ENCODE measurements at regions not wholly inside any gene's neighbourhood (a gene's known extent, or its start where the extent isn't known, plus 50 kb on each side); places are given as distances from the start of the nearest gene placed in this dataset.
"Not testable (repeated sequence)": the region's sequence is repeated elsewhere in the genome, so short reads cannot be mapped to it uniquely, and the experiment has no call there.

DNA sequence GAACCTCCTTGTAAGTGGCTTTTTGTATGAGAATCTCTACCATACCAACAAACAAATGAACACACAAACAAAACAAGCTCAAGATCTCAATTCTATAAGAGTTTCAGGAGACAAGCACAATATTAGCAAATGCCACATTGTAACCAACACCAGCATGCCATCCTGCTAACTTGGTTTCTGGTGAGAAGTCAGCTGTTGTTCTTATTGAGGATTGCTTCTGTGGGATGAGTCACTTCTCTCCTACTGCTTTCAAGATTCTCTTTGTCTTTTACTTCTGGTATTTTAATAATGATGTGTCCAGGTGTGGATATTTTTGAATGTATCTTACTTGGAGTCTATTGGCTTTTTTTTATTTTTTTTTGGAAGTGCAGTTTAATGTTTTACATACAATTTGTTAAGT is 131.7 kb downstream of the BCL2L11 start:
- peak; percentile 9 for DNase-seq

DNA sequence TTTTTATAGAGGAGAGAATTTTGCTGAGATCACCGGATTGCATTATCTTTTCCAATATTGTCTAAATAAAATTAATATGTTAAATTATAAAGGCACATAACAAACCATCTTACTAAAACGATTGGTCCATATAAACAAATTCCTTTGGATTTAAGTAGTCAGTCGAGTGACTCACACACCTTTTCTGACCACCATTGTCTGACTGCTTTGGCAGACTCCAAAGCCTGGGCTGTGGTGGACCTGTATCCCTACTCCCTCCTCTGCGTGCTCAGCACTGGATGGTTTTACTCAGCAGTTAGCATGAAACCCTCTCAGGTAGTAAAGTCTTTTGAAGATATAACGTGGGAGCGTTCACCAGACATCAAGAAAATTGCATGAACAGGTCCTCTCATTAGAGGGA is 134.2 kb downstream of the BCL2L11 start:
- not testable (repeated sequence) for DNase-seq

DNA sequence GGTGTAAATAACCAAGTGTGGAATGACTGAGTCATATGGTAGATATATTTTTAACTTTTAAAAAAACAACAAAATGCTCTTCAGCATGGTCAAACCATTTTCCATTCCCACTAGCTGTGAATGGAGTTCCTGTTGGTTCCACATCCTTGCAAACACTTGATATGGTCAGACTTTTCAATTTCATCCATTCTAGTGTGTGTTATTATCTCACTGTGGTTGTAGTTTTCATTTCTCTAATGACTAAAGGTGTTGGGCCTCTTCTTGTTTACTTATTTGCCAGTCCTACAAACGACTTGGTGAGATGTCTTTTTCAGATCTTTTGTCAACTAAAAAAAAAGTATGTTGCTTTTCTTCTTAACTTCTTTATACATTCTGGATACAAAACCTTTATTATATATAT is 135.9 kb downstream of the BCL2L11 start:
- DNase-seq, result not testable (repeated sequence)

DNA sequence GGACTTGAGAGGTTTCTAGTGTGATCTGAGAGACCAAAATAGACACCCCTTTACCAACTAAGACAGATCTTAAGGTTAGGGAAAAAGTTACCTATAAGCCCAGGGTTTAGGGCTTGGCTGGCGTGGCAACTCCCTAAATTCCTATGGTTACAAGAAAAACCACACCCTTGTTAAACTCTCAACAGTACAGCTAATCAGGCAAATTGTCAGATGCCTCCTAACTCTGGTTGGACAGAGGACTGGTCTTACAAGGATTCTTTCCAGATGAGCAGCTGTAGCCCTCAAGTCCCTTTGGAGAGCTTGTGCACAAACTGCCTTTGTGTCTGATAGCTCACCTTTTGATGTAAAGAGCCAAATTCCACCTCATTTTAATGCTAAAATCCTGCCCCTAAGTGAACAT is 136.9 kb downstream of the BCL2L11 start:
- DNase-seq, result not testable (repeated sequence)

DNA sequence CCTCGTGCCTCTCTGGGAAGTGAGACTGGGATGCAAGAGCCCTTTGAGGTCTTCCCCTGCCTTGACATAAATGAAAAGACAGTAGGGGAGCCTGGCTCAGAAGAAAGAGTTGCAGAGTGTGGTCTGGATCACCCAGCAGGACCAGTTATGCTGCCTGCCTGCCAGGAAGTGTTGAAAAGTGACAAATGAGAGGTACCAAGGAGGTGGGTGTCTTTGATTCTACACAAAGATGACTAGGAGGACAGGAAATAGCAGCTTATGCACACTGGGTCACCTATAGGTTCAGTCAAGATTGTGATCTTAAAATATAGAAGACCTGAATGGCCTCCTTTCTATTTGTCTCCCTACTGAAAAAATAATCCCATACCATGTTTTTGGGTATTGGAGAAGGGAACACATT is 137.6 kb downstream of the BCL2L11 start:
- DNase-seq, result not testable (repeated sequence)

DNA sequence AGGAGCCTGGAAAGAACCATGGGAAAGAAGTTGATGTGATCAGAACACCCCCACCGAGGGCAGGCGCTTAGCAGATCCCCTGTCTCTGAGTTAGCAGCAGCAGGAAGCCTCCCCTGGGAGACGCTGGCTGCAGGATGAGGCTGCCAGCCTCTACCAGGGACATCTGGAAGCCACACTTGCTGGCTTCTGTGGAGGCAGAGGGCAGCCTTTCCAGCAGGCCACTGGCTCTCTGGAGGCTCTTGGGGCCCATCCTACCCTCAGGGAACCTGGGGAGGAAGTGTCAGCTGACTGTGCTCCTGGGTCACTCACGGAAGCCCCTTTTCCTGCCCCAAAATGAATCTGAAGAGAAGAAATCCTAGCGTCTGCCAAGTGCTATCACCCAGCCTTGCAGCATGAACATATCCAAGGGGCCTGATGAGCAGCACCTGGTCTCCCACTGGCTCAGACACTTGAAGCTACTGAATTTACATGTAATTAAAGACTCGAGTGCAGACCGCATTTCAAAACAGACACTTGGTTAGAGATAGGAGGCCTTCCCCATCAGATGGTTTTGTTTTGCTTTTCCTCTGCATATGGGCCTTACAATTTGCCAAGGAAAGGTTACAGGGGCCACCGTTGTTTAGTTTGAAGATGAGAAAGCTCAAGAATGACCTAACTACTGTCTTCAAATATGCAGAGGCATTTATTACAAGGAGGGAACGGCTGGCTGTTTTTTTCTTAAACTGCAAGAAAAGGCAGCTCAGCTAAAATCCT is 142.1 kb downstream of the BCL2L11 start:
- DNase-seq, result not testable (repeated sequence)

DNA sequence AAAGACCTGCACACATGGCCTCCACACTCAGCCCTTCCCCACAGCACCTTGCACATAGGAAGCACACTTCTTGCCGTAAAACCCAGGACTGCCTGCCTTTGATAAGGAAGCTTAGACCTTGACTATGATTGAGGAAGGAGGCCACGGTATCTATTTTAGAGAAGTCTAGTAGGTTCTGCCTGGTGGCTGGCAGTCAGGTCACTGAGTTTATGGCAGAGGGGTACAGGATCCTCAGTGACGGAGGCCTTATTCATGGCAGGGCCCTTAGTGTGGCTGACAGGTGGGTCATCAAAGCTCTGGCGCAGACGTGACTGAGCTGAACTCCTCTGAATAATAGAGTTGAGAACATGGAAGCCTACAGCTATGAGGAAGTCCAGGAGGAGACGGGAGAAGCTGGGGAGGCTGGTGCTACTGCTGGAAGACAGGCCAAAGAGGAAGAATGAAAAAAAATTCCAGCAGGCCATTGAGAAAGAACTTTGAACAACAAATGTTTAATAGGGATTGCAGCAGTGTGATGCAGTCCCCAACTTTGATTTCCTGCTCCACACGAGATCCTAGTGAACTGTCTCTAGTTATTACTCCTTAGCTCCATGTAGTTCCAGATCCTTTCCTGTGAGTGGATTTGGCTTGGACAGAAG is 142.8 kb downstream of the BCL2L11 start:
- not testable (repeated sequence) for DNase-seq

DNA sequence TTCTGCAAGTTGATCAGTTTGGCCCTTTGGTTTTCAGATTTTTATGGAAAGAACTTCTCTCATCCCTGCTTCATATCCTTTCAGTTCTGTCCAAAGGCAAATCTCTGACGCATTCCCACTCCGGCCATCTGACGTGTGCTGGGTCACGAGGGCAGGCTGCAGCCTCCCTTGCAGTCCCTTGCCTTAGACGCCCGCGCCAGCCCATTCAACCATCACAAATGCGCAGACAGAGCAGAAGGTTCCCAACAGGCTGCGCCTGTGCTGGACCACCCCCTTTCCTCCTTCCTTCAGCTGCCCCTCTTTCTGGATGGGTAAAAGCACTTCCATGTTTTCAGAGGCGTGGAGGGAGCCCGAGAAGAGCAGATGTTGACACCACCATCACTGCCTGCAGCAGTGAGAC is 144.2 kb downstream of the BCL2L11 start:
- DNase-seq, result not testable (repeated sequence)

DNA sequence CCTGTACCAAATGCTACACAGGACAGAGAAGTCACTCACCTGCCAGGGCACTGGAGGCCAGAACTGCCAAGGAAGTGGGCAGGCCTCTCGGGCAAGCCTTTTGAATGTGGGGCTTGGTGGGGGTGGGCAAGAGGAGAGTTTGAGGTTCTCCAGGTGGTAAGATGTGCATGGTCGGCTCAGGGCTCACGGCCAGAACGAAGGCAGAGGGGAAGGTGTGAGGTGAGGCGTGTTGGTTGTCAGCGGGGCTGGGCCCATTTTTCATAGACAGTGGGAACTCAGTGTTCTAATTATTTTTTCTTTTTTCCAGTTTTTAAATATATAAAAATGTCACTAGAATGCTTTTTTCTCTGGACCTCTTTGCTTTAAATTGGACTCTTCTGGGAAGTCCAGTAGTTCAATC is 145.8 kb downstream of the BCL2L11 start:
- DNase-seq, result not testable (repeated sequence)

DNA sequence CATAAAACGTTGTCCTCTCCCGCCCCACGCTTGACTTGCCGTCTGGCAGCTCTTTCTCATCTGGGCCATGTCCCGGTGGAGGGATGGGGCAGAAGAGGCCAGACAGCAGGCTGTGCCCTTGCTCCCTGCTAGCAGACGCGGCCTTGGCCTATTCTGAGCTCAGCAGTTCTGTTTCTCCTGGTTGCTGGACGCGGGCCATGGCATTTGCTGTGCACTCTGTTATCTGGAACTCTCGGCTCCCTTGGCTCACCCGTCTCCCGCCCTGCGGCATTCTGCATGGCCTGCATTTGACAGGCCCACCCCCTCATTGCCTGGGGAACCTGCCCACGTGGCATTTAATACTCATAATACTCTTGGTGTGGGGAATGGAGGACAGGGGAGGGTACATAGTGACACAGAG is 146.3 kb downstream of the BCL2L11 start:
- not testable (repeated sequence) for DNase-seq

DNA sequence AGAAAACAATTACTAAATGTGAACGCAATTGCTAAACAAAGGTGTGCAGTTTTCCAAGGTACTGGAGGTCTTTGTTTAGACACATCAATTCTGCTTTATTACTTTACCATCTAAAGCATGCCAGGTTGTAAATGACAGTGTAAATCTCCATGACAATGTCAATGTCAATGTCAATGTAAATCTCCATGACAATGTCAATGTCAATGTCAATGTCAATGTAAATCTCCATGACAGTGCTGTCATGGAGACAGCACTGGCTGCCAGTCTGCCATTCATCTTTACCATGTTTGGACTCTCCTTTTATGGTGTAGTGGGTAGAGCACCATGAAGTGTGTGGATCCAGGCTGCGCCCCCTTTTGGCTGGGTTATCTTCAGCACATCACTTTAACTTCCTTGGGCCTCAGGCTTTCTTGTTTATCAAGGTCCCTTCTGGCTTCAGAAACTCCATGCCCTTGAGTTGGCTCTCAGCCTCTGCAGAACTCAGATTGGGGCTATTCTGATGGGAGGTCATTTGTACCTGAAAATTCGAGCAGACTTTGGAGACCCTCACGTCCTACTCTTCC is 149.1 kb downstream of the BCL2L11 start:
- not testable (repeated sequence) for DNase-seq

DNA sequence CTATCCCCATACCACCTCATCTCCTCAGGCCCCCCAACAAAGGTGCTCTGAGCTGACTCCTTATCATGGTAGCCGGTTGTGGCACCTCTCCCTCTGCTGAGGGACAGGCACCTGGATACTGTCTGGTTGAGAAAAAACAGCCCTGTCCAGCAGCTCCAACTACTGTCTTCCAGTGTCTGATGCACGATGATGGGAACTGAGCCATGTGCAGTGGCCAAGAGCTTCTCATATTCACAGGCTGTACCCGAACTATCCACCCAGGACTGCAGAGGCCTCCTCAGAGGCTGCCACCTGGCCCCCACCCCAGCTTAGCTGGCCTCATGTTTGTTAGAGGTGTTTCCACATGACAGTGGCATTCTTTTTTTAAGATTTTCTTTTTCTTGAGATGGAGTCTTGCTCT is 149.9 kb downstream of the BCL2L11 start:
- DNase-seq, result not testable (repeated sequence)

DNA sequence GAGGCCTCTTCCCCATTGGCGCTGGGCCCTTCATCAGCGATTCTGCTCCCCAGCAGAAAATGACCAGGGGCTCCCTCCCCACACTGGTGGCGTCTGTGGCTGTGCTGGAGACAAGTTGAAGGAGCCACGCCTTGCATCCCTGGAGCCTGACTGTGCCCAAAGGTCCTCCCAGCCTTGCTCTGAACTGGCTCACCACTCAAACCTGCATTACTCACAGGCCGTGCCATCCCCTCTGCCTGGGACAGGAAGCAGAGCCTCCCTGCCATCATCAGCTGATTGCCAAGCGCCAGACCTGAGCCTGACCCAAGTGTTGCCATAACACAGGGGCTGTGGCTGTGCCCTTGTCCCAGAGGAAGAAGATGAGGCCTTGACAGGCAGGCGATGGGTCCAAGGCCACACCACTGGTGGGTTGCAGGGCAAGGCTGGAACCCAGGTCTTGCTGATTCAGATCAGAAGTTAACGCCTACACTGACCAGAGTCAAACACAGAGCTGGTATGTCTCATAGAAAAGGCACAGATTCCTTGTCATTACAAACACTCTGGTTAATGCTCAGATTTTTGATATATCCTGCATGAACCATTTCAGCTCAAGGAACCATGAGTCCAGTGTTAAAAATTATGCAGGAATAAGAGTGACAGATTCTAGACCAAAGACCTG is 151.1 kb downstream of the BCL2L11 start:
- DNase-seq, result not testable (repeated sequence)

DNA sequence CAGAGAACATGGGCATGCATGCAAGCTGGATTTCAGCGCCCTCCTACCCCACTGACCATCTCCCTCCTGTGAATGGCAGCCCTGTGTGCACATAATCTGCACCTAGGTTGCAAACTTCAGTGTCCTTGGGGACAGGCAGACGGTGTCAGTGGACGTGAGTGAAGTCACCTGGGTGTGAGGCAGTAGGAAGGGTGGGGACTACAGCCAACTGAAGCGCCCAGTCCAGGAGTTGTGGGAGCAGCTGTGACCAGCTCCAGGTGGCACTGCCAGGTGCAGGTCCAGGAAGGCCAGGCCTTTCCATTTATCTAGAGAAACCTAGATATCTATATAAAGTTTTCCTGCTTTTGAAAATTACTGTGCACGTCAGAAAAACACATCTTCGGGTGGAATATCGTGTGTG is 152.3 kb downstream of the BCL2L11 start:
- not testable (repeated sequence) for DNase-seq

DNA sequence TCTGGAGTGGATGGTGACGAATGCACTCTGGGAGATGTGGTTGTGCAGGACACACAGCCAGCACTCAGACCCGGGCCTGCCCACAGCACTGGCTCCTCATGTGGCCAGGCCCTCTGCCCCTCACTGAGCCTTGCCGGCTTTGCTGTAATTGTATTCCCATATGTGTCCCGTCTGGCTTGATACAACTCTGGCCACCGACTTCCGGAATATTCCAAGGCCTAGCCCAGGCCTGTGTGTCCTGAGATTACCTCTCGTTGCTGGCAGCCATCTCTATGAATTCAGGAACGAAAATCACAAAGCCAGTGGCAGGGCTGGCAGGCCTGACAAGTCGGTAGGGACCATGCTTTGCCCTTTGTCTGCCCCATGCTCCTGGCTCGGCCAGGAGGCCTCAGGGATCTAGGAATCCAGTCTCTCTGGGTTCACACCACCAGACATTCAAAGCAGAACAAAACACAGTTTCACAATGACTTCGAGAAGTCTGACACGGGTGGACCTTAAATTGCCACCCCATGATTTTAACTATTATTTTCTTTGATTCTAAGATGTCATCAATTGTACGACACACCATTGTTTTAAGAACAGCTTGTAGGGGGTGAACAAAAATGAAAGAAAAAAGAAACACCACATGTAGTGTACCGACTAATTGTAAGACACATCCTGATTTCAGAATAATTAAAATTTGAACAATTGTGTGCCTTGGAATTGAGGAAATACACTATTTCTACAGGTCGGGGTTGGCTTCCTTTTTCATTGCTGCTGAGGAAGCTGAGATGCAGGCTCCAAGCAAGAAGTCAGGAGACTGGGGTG is 154.5 kb downstream of the BCL2L11 start:
- not testable (repeated sequence) for DNase-seq

DNA sequence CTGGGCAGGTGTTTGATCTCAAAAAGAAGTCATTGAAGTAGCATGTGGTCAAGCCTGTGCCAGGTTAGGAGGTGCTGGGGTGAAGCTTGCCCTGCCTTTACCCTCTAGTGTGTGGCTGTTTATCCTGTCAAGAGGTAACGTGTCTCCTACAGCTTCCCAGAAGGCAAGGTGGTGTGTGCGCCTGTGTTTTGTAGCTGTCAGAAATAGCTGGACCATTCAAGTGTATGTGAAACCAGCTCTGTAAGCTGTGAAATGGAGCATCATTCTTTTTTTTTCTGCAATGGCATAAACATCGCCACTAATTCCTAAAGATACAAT is 155.1 kb downstream of the BCL2L11 start:
- not testable (repeated sequence) for DNase-seq

DNA sequence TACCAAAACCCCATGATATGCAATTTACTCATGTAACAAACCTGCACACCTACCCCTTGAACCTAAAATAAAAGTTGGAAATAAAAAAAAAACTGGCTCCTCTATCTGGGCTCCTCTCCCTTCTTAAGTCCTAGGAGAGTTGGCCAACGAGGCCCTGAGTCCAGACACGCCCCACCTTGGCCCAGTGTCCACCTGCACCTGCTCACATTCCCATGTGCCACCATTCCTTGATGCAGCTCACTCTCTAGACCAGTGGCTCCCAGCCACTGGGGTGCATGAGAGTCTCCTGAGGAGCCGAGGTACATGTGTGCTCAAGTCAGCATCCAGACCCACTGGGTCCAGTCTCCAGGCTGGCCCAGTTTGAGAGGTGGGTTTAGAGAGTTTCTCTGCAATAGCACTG is 157.4 kb downstream of the BCL2L11 start:
- not testable (repeated sequence) for DNase-seq

DNA sequence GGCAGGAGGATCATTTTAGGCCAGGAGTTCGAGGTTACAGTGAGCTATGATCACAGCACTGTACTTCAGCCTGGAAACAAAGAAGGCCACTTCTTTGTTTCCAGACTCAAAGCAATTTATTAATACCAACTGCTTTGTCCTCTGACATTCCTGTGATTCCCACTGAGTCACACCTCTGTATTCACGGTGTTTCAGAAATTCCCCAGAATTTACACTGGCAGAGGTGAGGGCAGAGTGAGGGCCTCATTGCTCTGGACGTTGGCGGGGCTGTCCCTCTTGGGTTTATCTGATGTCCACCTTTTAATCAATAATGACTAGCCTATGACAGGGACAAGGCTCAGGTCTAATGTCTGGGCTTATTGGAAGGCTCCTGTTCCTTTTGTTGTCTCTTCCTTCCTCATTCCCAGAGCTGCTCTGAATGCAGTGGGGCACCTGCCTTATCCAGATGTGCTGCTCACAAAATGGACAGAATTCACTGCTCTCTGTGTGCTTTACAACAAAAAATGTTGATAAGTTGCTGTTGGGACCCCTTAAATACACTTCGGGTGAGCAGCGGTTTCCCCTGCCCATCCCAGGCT is 160.1 kb downstream of the BCL2L11 start:
- DNase-seq, result not testable (repeated sequence)

DNA sequence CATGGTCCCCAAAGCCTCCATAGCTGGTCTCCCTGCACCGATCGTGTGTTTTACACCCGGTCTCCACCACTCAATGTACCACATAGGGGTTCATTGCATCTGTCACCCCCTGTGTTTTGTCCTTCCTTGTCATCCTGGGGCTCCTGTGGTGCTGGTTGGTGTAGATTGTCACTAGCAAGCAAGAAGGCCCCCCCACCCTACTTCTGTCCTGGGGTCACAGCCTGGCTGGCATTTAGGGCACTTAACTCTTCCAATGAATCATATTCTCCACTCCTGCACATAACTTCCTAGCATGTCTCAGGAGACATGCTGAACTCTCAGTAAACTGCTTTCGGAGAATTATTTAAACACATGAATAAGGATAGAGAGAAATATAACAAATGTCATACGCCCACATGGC is 161.4 kb downstream of the BCL2L11 start:
- DNase-seq, result not testable (repeated sequence)

DNA sequence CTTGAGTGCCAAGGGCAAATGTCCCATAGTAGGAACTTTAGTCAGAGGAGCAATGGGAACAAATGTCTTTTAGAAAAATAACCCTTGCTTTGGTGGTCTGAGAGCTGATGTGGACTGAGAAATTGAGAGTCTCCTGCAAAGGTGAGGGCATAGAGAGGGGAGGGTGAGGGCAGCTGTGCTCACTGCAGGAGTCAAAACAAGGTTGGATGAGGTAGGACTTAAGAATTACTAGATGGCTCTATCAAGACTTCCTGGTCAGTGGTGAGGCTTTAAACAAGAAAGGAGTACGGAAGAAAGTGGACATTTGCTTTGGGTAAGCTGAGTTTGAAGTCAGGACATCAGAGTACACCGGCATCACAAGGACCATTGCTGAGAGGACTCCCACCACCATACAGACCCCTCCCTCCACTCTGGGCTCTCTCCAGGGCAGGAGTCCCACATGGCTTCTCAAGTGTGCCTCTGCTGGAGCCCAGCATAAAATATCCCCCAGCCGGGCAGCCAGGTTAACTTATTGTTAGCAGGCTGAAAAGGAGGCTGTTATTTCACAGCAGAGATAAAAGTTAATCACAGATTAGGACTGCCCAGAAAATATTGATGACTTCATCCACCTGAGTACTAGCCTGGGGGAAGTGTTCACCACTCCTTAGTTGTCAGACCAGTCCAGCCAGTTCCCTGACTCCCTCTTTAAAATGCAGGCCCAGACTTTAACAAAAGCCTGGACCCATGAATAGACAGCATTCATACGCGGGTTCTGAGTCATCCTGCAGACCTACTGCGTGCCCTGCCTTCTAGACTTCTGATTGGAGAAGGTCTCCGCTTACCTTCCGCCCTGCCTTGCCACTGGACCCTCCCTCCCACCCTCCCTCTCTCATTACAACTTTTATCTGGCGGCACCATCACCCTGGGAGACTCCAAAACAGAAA is 167.2 kb downstream of the BCL2L11 start:
- DNase-seq, result not testable (repeated sequence)

DNA sequence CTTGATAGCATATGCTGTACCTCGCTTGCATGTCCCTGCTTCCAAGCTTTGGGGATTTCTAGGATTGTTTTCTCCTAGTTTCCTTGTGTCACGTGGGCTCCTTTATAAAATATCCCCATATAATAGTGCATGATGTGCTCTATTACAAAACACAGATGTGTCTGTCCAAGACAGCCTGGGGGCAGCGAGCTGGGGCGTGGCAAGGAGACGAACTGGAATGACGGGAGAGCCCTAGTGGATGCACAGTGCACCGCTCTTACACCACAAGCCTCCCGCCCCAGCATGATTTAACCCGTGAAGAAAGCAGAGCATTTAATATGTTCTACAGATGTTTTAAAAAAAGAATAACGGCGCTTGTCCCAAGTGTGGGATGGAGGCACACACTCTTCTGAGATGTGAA is 169.7 kb downstream of the BCL2L11 start:
- DNase-seq, result not testable (repeated sequence)

All from MV-4-11 (cell line).